Stimulated activated effector memory CD8-positive, alpha-beta T cell treated with anti-CD3 and anti-CD28 coated beads, Interleukin-12 subunit alpha, Interleukin-12 subunit beta, amount 100 ng/mL, for 72 hours (primary cell): ENCODE measurements at regions not wholly inside any gene's neighbourhood (a gene's known extent, or its start where the extent isn't known, plus 50 kb on each side); places are given as distances from the start of the nearest gene placed in this dataset.

Experiments
- ATAC-seq: fragments of 150-1000 bp; cut with Tn5 transposase; 2 replicates; pipeline ENCODE4 v1.10.0; 2021
- DNase-seq, 2 donors: peaks; one replicate each; pipeline ENCODE4 v3.0.0; 2021 to 2022; ENCODE audit warnings: low spot score in 2 of 2
- H3K27ac Mint-ChIP-seq: one replicate; pipeline ENCODE4 v1.8.0; 2022; ENCODE audit warnings: mild to moderate bottlenecking, mixed read lengths
- H3K36me3 Mint-ChIP-seq: one replicate; pipeline ENCODE4 v1.8.0; 2022; ENCODE audit warnings: mild to moderate bottlenecking, mixed read lengths
- H3K4me1 Mint-ChIP-seq: one replicate; pipeline ENCODE4 v1.8.0; 2022; ENCODE audit warnings: mixed read lengths
- H3K4me3 Mint-ChIP-seq: one replicate; pipeline ENCODE4 v1.8.0; 2022; ENCODE audit warnings: mild to moderate bottlenecking, mixed read lengths
- H3K9me3 Mint-ChIP-seq: one replicate; pipeline ENCODE4 v1.8.0; 2022; ENCODE audit warnings: mixed read lengths

GRCh38 chr7:32144676-32145075 is 74.5 kb upstream of the PDE1C start:
- H3K27ac Mint-ChIP-seq: no peak overlapping the region
- ATAC-seq: no peak
- no peaks in the 10 kb centered on the region for H3K36me3 Mint-ChIP-seq
- H3K4me3 Mint-ChIP-seq: no peak overlapping the region
- peaks cover 9% of the 10 kb centered on the region for H3K9me3 Mint-ChIP-seq
- no peaks in the 10 kb centered on the region for H3K4me1 Mint-ChIP-seq
- no peak for DNase-seq

- Mint-ChIP-seq H3K36me3 (no peaks in the 10 kb centered on the region), H3K27ac (no peak overlapping the region), H3K4me3 (no peak overlapping the region), H3K4me1 (no peaks in the 10 kb centered on the region), H3K9me3 (peaks cover 9% of the 10 kb centered on the region)
- ATAC-seq: no peak
- DNase-seq: no peak
These were observed 73.1 kb upstream of the PDE1C start for GRCh38 chr7:32143301-32143700.

GRCh38 chr7:32142649-32143048 is 72.4 kb upstream of the PDE1C start:
- no peak overlapping the region for H3K27ac Mint-ChIP-seq
- DNase-seq: no peak

GRCh38 chr7:32140210-32140939 is 70.2 kb upstream of the PDE1C start:
- Mint-ChIP-seq H3K27ac (no peak overlapping the region), H3K9me3 (peaks cover 7% of the 10 kb centered on the region), H3K36me3 (no peaks in the 10 kb centered on the region), H3K4me3 (no peak overlapping the region), H3K4me1 (no peaks in the 10 kb centered on the region)
- DNase-seq: no peak
- no peak for ATAC-seq

More at GRCh38 chr7:32142649-32143048, 72.4 kb upstream of the PDE1C start:
- ATAC-seq: no peak
- Mint-ChIP-seq H3K4me1 (no peaks in the 10 kb centered on the region), H3K9me3 (peaks cover 9% of the 10 kb centered on the region), H3K4me3 (no peak overlapping the region), H3K36me3 (no peaks in the 10 kb centered on the region)

- H3K4me1 Mint-ChIP-seq: no peaks in the 10 kb centered on the region
- H3K4me3 Mint-ChIP-seq: no peak overlapping the region
- no peak for DNase-seq
- H3K9me3 Mint-ChIP-seq: peaks cover 13% of the 10 kb centered on the region
- no peaks in the 10 kb centered on the region for H3K36me3 Mint-ChIP-seq
- no peak for ATAC-seq
- H3K27ac Mint-ChIP-seq: no peak overlapping the region
These were observed 66.9 kb upstream of the PDE1C start for GRCh38 chr7:32137059-32137458.

GRCh38 chr7:32131091-32131490 is 60.9 kb upstream of the PDE1C start:
- Mint-ChIP-seq H3K9me3 (peaks cover 23% of the 10 kb centered on the region), H3K4me3 (no peak overlapping the region), H3K36me3 (no peaks in the 10 kb centered on the region), H3K4me1 (no peaks in the 10 kb centered on the region), H3K27ac (no peak overlapping the region)
- DNase-seq (no peak), ATAC-seq (no peak)

GRCh38 chr7:32126843-32127242 is 56.6 kb upstream of the PDE1C start:
- H3K9me3 Mint-ChIP-seq: peaks cover 24% of the 10 kb centered on the region
- DNase-seq (no peak), ATAC-seq (no peak)
- no peaks in the 10 kb centered on the region for H3K4me1 Mint-ChIP-seq
- H3K4me3 Mint-ChIP-seq: no peak overlapping the region
- no peaks in the 10 kb centered on the region for H3K36me3 Mint-ChIP-seq
- no peak overlapping the region for H3K27ac Mint-ChIP-seq
